GM12891 (cell line): ENCODE measurements at regions not wholly inside any gene's neighbourhood (a gene's known extent, or its start where the extent isn't known, plus 50 kb on each side); places are given as distances from the start of the nearest gene placed in this dataset.

Experiments used
- DNase-seq: peaks from one replicate; pipeline ENCODE4 v3.0.0; 2011; ENCODE audit warnings: low spot score; ENCODE audit not compliant: insufficient read length
- FAIRE-seq: peaks from 2 replicates; lab custom pipeline; 2011; peaks lifted over from hg19 to GRCh38; lab: Jason Lieb, UNC
- PAX5 ChIP-seq: IDR thresholded peaks from 2 replicates; pipeline ENCODE4 v1.6.1; 2011; ENCODE audit warnings: low read length, moderate library complexity, mild to moderate bottlenecking; ENCODE audit not compliant: insufficient read depth, severe bottlenecking
- POLR2A ChIP-seq: IDR thresholded peaks from 2 replicates; pipeline ENCODE4 v1.6.1; 2011; ENCODE audit warnings: low read depth, low read length, control low read depth
- POLR2AphosphoS5 ChIP-seq: IDR thresholded peaks from 2 replicates; pipeline ENCODE4 v1.6.1; 2011; ENCODE audit warnings: low read depth, low read length, control low read depth
- POU2F2 ChIP-seq: IDR thresholded peaks from 2 replicates; pipeline ENCODE4 v1.6.1; 2011; ENCODE audit warnings: low read depth, mild to moderate bottlenecking, control low read depth, low read length, moderate library complexity
- SPI1 ChIP-seq: IDR thresholded peaks from 2 replicates; pipeline ENCODE4 v1.6.1; 2011; ENCODE audit warnings: low read depth, low read length, control low read depth
- TAF1 ChIP-seq: IDR thresholded peaks from 2 replicates; pipeline ENCODE4 v1.6.1; 2011; ENCODE audit warnings: low read depth, low read length, control low read depth

DNA sequence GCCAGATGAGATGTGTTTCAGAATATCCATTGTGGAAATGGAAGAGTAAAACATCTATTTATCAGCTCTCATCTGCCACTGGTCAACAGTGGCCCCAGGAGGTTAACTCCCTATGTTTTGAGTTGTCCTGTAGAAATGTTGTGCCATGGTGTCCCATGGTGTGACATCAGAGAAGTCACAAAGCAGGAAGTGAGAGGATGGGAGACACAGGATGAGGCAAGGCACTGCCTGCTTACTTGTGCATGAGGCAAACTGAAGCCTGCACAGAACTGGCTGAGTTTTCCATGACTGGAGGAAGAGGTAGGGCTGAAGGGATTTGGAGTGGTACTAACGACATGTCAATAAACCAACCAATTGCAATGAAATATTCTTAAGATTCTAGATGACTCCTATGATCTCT lies 131.5 kb upstream of the ZNF644 start:
- FAIRE-seq (no peak), DNase-seq (no peak)
- TF ChIP-seq POU2F2 (no peak), PAX5 (no peak), SPI1 (no peak), POLR2AphosphoS5 (no peak), POLR2A (no peak), TAF1 (no peak)

DNA sequence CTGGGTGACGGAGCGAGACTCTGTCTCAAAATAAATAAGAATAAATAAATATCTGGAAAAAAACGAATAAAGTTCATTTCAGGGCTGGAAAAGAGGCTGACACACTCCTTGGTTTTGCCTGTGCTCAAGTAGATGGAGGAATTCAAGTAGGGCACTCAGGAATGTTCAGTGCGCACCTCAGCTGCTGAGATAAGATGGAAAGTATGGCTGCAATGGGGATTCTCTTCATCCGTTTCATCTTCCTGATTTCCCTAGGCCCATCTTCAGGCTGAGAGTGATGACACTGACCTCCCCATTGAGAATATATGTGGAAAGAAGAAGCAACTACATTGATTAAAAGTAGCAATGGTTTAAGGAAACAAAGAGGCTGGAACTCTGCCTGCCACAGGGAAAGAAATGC lies 130.5 kb upstream of the ZNF644 start:
- FAIRE-seq (no peak), DNase-seq (no peak)
- no peak for TF ChIP-seq SPI1
- no peak for TF ChIP-seq PAX5
- TF ChIP-seq POLR2A = no peak
- no peak for TF ChIP-seq POLR2AphosphoS5

DNA sequence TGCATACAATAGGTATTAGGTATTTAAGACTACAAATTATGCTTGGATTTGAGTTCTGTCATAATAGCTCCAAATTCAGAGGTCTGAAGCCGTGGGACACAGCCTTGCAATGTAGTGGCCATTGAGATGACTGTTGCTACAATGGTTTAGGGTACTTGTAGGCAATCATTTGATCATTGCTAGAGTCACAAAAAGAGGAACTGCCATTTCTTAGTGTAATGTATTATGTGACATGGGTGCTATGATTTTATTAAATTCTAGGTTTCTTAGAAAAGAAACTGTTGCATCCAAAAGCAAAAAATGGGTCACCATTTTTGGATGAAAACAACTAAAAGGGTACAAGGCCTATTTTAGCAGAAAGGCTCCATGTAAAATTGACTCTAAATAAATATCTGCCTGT lies 129.9 kb upstream of the ZNF644 start:
- TF ChIP-seq SPI1 (peak; percentile 61), POLR2A (no peak)
- FAIRE-seq = no peak
- DNase-seq = no peak

DNA sequence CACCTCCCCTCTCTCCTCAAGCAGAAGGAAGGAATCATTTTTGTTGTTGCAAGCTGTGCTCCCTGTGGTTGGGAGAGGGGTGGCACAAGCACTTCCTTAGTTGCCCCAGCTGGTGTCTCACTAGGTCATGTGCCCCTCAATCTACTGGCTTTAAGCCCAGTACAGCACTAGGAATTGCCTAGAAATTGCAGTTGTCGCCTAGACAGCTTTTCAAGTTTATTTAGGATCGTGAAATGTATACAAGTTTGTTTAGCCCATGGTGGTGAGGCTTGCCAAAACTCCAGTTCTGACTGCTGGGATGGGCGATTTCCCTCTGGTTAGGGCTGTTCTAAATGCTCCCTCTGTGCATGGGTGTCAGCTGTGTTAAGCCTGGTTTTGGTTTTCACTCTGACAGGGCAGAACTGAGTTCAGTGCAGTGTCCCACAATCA lies 126.8 kb upstream of the ZNF644 start:
- FAIRE-seq = peak; percentile 20
- no peak for DNase-seq

DNA sequence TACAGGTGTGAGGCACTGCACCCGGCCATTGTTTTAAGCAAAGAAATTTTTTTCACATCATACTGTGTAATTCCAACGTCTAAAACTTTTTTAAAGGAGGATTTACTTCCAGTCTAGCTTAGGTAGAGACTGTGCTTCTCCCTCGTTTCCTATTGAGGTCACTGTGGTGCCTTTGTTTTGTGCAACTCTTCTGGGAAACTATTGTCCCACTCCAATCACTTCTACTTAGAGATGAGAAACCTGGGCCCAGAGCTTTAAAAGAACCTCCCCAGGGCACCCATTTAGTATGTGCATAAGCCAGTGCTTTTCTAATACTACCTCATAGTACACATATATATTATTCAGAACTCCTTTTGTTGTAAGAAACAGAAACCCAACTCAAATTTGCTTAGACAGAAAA lies 120.0 kb upstream of the ZNF644 start:
- TF ChIP-seq POLR2A (no peak), TAF1 (no peak), PAX5 (no peak), POLR2AphosphoS5 (no peak), POU2F2 (no peak), SPI1 (no peak)
- DNase-seq (no peak), FAIRE-seq (no peak)

More for the DNA sequence above, 126.8 kb upstream of the ZNF644 start:
- no peak for TF ChIP-seq POLR2A

DNA sequence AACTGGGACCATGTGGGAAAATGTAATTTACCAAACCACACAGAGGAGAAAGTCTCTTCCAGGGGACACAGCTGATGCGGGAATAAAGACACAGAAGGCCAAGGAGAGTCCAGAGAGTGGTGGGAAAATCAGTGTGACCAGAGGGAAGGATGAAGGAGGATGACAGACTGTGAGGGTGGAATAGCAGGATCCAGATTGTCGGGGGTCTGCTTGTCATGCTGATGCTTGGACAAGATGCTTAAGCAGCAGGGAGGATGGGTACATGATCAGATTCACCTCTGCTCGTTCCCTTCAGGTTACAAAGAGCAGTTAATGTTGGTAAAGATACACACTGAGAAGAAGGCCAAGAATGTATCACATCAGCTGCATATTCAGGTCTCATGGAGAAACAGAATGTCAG lies 117.1 kb upstream of the ZNF644 start:
- DNase-seq = no peak
- FAIRE-seq = peak; percentile 35
- TF ChIP-seq POU2F2 (no peak), PAX5 (no peak), SPI1 (no peak), TAF1 (no peak), POLR2A (no peak), POLR2AphosphoS5 (no peak)

DNA sequence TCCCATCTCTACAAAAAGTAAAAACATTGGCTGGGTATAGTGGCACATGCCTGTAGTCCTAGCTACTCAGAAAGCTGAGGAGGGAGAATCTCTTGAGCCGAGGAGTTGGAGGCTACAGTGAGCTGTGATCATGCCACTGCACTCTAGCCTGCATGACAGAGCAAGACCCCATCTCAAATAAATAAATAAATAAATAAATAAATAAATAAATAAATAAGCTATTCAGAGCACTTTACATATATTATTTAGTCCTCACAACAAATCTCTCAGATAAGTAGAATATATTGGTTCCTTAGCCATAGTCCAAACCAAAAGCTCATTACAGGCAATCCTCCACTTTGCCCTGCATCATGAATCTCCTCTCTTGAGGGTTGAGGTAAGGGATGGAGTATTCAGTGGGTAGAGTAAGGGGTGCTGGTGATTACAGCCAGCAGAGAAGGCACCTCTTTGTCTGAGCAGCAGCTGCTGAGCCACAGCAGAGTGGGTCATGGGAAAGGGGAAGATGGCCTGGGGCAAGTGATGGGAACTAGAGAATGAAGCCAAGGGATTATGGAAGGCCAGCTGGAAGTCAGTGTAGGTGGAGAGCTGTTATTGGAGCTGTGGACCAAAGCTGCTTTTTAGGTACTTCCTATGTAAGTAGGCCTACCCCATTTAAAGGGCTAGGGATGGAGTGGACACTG lies 115.5 kb upstream of the ZNF644 start:
- TF ChIP-seq TAF1 (no peak), PAX5 (no peak), SPI1 (no peak), POLR2A (no peak), POLR2AphosphoS5 (no peak), POU2F2 (no peak)
- no peak for FAIRE-seq
- no peak for DNase-seq

DNA sequence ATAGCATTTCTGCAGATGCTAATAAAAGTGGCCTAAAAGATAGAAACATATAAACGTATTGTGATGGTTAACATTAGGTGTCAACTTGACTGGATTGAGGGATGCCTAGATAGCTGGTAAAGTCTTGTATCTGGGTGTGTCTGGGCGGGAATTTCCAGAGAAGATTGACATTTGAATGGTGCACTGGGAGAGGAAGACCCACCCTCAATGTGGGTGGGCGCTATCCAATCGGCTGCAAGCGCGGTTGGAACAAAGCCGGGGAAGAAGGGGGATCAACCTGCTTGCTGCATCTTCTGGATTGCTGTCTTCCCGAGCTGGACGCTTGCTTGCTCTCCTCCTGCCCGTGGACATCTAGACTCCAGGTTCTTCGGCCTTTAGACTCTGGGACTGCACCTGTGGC lies 114.0 kb upstream of the ZNF644 start:
- FAIRE-seq (no peak), DNase-seq (no peak)
- TF ChIP-seq POLR2AphosphoS5 (no peak), POU2F2 (no peak), SPI1 (no peak), TAF1 (no peak), POLR2A (no peak), PAX5 (no peak)

DNA sequence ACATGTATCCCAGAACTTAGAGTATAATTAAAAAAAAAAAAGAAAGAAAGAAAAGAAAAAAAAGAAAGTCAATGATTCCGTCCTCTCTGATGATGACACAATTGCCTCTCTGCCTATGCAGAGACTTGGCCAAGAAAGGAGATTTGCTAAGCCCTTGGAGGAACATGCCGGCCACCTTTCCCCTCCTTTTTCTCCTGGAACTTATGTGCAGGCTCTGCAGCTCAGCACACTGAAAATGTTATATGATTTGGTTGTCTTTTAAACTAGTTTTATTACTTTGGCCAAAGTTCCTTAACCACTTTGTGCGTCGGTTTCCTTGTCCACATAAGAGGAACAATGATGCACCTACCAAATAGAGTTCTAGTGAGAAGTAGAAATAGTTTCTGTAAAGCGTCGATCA lies 111.4 kb upstream of the ZNF644 start:
- FAIRE-seq (no peak), DNase-seq (no peak)
- no peak for TF ChIP-seq PAX5
- no peak for TF ChIP-seq TAF1
- no peak for TF ChIP-seq POLR2AphosphoS5

DNA sequence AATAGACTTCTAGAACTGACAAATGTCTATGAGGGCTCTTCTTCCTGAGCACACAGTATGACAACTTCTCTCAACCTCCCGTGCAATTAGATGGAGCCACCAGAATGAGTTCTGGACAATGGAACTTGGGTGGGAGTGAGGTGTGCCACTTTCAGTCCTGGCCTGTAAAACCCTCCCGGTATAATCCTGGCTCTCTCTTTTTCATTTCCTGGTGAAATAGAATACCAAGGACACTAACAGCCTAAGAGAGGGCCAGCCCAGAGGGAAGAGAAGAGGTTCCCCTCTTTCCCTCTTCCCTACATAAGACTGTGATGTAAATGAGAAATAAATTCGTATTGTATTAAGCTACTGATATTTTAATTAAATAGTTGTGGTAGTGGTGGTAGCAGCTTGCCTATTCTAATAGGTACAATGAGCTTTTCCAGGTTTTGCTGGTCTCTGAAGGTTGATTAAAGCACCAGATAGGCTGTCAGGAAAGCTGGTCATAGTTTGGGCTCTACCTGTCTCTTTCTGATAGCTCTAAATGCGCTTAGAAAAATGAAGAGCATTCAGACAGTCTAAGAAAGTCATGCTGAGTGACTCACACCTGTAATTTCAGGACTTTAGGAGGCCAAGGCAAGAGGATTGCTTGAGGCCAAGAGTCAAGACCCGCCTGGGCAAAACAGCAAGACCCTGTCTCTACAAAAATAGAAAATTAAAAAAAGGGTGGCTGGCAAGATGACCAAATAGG lies 108.6 kb upstream of the ZNF644 start:
- no peak for DNase-seq
- no peak for FAIRE-seq
- TF ChIP-seq SPI1 = no peak
- no peak for TF ChIP-seq POLR2A
- no peak for TF ChIP-seq POU2F2
- no peak for TF ChIP-seq POLR2AphosphoS5
- no peak for TF ChIP-seq TAF1
- no peak for TF ChIP-seq PAX5
